ENCODE measurements at regions not wholly inside any gene's neighbourhood (a gene's known extent, or its start where the extent isn't known, plus 50 kb on each side); places are given as distances from the start of the nearest gene placed in this dataset.
A peak's percentile ranks its signal among the peaks of the same experiment; 100 is the strongest.
"Not testable (repeated sequence)": the region's sequence is repeated elsewhere in the genome, so short reads cannot be mapped to it uniquely, and the experiment has no call there.

DNA sequence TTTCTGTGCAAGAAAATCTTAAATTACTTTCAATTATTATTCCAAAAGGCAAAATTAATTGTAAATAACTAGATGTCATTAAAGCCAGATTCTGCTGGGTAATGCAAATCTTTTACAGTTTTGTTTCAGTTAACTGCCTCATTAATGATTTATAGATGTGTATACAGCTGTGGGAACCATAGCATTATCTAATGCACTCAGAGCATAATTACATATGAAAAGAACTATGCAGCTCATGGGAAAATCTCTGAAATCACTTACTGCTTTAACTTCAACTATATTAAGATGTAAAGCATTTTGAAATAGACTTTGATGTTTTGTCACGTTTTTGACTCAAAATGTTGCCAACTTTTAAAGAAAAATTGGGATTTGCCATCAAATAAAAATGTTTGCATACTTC lies 630.3 kb upstream of the KLHL4 start:
- peak; percentile 41 for DNase-seq

GRCh38 chrX:86910027-86910426 lies 607.6 kb upstream of the KLHL4 start:
- DNase-seq, result no peak

DNA sequence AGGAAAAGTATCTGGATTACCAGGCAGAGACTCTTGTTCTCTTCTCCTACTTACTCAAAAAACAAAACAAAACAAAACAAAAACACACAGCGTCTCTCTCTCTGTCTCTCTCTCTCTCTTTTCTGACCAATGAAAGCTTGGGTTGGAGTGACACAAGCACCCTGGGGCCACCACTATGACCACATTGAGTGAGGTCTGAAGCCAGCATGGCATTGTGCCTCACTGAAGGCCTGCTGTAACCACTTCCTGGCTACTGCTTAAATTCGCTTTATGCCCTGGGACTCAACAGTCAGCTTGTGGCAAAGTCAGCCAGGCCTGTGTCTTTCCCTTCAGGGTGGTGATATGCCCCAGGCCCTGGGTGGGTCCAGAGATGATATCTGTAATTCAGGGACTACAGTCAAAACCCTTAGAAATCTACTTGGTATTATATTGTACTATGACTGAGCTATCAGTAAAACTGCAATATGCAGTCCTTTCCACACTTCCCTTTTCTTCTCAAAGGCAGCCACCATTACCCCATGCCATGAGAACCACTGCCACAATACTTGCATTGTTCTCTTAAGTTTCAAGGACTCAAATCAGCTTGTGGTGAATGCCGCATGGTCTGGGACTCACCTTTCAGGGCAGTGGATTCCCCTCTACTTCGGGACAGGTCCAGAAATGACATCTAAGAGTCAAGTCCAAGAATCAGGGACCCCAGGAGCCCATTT lies 606.8 kb upstream of the KLHL4 start:
- no peak for DNase-seq

DNA sequence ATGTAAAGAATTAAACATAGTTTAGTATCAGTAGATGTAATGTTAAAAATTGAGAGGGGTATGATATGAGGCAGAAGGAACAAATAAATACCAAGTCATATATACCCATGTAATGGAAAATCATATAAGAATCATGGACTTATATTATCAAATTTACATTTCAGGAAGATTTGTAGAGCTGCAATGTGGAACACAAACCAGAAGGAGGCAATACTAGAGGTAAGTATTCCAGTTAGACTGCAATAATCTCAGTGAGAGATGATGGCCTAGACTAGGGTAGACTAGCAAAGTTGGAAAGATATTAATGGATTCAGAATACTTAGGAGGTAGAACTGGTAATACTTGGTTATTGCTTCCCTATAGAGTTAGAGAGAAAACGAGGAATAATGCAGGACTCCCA lies 603.0 kb upstream of the KLHL4 start:
- peak; percentile 9 for DNase-seq

DNA sequence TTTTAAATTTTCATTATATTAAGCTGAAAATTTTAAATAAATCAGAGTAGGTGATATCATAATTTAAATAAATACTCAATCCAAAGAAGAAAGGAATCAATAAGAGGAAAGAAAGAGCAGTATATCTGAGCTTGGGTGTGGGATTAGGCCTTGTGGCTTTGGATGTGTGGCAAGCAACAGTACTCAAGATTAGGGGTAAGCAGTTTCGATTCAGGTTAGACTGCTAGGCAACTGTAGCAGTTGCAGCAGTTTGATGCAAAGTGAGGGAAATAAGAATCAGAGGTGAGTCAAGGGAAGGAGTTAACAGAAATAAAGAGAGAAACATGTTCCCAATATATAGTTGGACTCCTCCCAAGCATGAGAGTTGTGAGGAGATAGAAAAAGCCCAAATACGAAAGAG lies 599.6 kb upstream of the KLHL4 start:
- DNase-seq, result no peak

DNA sequence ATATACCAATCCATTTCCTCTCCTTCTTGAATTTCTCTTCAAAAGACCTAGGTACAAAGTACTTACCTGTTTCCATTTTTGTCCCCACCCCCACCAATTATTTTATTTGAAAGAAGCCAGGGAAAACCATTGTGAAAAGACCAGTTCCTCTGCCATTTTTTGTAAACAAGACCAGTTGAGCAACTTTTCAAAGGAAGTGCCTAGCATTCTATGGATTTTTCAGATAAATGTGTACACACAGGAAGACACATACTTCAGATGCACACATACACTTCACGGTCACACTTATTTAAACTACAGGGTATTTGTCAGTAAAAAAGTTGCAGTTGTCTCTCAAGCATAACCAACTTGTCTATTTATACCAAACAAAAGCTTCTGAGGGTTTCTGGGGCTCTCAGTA lies 587.2 kb upstream of the KLHL4 start:
- DNase-seq, result peak; percentile 70

DNA sequence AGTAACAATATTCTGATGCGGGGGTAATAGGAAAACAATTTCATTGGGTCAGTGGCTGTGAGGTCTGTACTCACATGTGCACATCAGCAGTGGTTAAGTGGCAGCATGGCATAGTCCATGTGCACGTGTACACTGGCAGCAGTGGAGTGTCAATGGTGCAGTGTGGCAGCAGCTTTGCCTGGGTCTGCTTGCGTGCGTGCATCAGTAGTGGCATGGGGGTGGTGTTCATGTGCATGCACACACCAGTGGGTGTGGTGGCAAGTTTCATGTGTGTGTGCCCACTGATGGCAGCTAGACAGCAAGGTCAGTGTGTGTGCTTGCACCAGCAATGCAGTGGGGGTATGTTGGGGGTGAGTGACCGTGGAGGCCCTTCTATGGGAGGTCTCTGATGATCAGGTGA lies 581.6 kb upstream of the KLHL4 start:
- no peak for DNase-seq

DNA sequence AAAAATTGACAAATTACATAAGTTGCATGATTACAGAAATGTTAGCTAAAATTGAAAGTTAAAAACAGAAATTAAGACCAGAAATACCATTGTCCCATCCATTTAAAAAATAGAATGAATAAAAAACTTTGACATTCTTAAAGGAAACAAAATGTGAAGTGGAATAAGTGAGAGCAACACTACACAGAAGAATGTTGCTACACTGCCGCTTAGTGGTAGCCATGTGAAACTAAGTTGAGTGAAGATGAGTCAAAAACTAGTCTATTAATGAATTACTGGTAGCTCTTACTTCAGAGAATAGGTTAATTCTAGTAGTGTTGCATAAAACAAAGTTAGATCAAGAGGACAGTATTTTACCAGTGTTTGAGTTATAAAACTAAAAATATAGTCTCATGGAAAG lies 571.0 kb upstream of the KLHL4 start:
- peak; percentile 69 for DNase-seq

DNA sequence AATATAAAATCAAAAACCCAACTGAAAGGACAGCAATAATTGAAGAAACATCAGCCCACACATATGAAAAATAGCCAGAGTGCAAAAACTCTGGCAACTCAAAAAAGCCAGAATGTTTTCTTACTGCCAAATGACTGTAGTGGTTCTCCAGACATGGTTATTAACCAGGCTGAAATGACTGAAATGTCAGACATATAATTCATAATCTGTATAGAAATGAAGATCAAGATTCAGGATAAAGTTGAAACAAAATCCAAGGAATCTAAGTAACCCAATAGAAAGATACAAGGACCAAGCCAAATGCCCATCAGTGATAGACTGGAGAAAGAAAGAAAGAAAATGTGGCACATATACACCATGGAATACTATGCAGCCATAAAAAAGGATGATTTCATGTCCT lies 553.3 kb upstream of the KLHL4 start:
- DNase-seq, result no peak

DNA sequence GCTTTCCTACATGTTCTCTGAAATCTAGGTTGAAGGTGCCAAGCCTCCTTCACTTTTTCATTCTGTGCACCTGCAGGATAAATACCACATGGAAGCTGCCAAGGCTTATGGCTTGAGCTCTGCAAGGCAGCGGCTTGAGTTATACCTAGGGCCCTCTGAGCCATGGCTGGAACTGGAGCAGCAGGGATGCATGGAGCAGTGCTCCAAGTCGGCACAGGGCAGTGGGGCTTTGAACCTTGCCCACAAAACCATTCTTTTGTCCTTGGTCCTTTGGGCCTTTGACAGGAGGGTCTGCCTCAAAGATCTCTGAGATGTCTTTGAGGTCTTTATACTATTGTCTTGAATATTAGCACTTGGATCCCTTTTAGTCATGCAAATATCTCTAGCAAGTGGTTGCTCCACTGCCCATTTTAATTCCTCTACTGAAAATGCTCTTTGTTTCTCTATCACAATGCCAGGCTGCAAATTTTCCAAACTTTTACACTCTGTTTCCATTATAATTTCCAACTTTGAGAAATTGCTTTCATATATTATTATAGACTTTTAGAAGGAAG lies 536.2 kb upstream of the KLHL4 start:
- no peak for DNase-seq

GRCh38 chrX:86987351-86987750 lies 530.3 kb upstream of the KLHL4 start:
- not testable (repeated sequence) for DNase-seq

DNA sequence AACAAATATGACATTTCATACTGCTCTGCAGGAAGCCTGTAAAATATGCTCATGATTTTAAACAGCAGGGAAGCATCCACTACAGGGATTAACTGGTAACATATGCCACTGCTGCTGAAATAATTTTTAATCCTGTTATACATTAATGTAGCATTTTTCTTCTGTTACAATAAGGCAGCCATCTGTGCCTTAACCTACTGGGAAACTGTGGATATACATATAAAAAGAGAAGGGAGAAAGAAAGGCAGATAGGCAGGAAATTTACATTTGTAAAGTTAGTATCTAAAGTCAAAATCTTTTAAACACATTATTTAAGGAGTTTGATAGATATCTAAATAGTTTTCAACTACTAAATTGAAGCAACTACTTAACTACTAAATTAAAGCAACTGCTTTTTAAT lies 514.6 kb upstream of the KLHL4 start:
- no peak for DNase-seq

DNA sequence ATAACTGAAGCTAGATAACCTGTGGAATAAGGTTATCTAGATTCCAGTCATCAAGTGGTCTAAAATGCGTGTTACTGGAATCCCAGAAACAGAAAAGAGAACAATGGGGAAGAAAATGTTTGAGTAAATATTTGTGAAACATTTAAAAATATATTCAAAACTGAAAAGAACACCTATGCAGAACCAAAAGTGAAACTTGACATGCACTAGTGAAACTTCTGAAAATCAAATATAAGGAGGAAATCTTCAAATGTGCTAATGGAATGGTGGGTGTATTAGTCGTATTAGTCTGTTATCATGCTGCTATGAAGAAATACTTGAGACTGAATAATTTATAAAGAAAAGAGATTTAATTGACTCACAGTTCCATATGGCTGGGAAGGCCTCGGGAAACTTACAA lies 512.4 kb upstream of the KLHL4 start:
- no peak for DNase-seq

- DNase-seq, result no peak
These were observed 511.7 kb upstream of the KLHL4 start for GRCh38 chrX:87005885-87006284.

GRCh38 chrX:87006561-87006960 lies 511.0 kb upstream of the KLHL4 start:
- no peak for DNase-seq

- DNase-seq, result no peak
These were observed 500.4 kb upstream of the KLHL4 start for GRCh38 chrX:87017210-87017609.

DNA sequence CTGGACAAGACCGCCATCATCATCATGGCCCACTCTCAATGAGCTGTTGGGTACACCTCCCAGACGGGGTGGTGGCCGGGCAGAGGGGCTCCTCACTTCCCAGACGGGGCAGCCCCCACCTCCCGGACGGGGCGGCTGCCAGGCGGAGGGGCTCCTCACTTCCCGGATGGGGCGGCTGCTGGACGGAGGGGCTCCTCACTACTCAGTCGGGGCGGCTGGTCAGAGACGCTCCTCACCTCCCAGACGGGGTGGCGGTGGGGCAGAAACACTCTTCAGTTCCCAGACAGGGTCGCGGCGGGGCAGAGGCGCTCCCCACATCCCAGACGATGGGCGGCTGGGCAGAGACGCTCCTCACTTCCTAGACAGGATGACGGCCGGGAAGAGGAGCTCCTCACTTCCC lies 484.5 kb upstream of the KLHL4 start:
- not testable (repeated sequence) for DNase-seq

DNA sequence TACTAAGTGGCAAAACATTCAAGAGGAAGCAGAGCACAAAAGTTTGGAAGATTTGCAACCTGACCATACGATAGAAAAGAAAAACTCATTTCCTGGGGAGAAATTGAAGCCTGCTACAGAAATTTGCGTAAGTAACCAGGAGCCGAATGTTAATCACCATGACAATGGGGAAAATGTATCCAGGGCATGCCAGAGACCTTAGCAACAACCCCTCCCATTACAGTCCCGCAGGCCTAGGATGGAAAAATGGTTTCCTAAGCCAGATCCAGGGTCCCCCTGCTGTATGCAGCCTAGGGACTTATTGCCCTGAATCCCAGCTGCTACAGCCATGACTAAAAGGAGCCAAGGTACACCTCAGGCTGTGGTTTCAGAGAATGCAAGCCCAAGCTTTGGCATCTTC lies 472.2 kb upstream of the KLHL4 start:
- DNase-seq, result no peak

DNA sequence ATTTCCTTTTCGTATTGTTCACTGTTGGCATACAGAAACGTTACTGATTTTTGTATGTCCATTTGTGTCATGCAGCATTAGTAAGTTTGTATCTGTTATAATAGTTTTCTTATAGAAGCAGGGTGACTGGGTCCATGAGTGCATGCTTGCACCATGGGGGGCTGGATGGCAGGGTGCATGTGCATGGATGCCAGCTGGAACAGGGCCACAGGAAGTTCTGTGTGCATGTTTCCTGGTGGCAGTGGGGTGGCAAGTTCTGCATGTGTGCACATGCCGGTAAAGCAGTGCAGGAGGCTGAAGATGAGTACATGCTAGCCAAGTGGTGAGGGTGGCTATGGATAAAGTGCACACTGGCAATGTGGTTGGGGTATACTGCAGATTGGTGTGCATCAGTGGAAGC lies 468.0 kb upstream of the KLHL4 start:
- no peak for DNase-seq

DNA sequence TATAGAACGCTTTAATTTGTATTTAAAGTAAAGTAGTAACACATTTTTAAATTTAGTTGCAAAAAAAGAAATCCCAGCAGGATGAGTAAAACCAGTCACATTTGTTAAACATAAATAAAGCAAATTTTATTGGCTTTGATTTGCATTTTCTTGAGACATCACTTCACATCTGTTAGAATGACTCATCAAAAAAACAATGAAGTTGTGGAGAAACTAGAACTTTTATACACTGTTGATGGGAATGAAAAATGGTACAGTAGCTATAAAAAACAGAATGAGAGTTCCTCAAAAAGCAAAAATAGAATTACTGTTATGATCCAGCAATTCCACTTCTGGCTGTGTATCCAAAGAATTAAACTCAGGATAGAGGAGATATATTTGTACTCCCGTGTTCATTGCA lies 454.0 kb upstream of the KLHL4 start:
- DNase-seq, result no peak

- no peak for DNase-seq
These were observed 453.1 kb upstream of the KLHL4 start for GRCh38 chrX:87064502-87064901.

GRCh38 chrX:87067795-87068369 lies 449.7 kb upstream of the KLHL4 start:
- DNase-seq, result no peak

GRCh38 chrX:87078231-87078630 lies 439.4 kb upstream of the KLHL4 start:
- DNase-seq, result no peak

GRCh38 chrX:87098477-87098876 lies 419.1 kb upstream of the KLHL4 start:
- DNase-seq, result no peak

GRCh38 chrX:87105131-87105530 lies 412.5 kb upstream of the KLHL4 start:
- no peak for DNase-seq

All from DMS53 (cell line).